ENCODE measurements at regions not wholly inside any gene's neighbourhood (a gene's known extent, or its start where the extent isn't known, plus 50 kb on each side); places are given as distances from the start of the nearest gene placed in this dataset.

- TF ChIP-seq CTCF (IDR thresholded peaks at IDR 0.05) = no peak
- no peak overlapping the region for H3K27ac ChIP-seq
- H3K9me3 ChIP-seq = no peaks in the 10 kb centered on the region
- H3K4me3 ChIP-seq = no peak overlapping the region
- no peaks in the 10 kb centered on the region for H3K27me3 ChIP-seq (replicated peaks; ENCODE audit: insufficient read depth)
- no peaks in the 10 kb centered on the region for H3K4me1 ChIP-seq (ENCODE audit: control insufficient read depth in 1 of 2, low read depth in 2 of 2)
- DNase-seq (ENCODE audit: low spot score) (no peak), ATAC-seq (ENCODE audit: insufficient number of reproducible peaks, low FRiP score, low read depth) (no peak)
- H3K36me3 ChIP-seq = no peaks in the 10 kb centered on the region
Observed at GRCh38 chr15:37586976-37587375, 347.5 kb upstream of the TMCO5A start.

- H3K36me3 ChIP-seq = no peaks in the 10 kb centered on the region
- no peak for TF ChIP-seq CTCF (IDR thresholded peaks at IDR 0.05)
Observed at GRCh38 chr15:37594417-37594816, 340.0 kb upstream of the TMCO5A start.

GRCh38 chr15:37595426-37595970, 338.9 kb upstream of the TMCO5A start:
- Histone ChIP-seq H3K4me3 (no peak overlapping the region), H3K27me3 (replicated peaks; ENCODE audit: insufficient read depth) (no peaks in the 10 kb centered on the region), H3K36me3 (no peaks in the 10 kb centered on the region), H3K27ac (no peak overlapping the region), H3K4me1 (ENCODE audit: control insufficient read depth in 1 of 2, low read depth in 2 of 2) (no peaks in the 10 kb centered on the region), H3K9me3 (no peaks in the 10 kb centered on the region)
- no peak for TF ChIP-seq CTCF (IDR thresholded peaks at IDR 0.05)
- ATAC-seq (ENCODE audit: insufficient number of reproducible peaks, low FRiP score, low read depth) (no peak), DNase-seq (ENCODE audit: low spot score) (no peak)

More at GRCh38 chr15:37594417-37594816, 340.0 kb upstream of the TMCO5A start:
- Histone ChIP-seq H3K9me3 (no peaks in the 10 kb centered on the region), H3K27ac (no peak overlapping the region), H3K27me3 (replicated peaks; ENCODE audit: insufficient read depth) (no peaks in the 10 kb centered on the region), H3K4me3 (no peak overlapping the region), H3K4me1 (ENCODE audit: control insufficient read depth in 1 of 2, low read depth in 2 of 2) (no peaks in the 10 kb centered on the region)
- DNase-seq (ENCODE audit: low spot score) (no peak), ATAC-seq (ENCODE audit: insufficient number of reproducible peaks, low FRiP score, low read depth) (no peak)

GRCh38 chr15:37599156-37599555, 335.3 kb upstream of the TMCO5A start:
- no peak for ATAC-seq (ENCODE audit: insufficient number of reproducible peaks, low FRiP score, low read depth)
- H3K27me3 ChIP-seq (replicated peaks; ENCODE audit: insufficient read depth) = no peaks in the 10 kb centered on the region
- H3K4me3 ChIP-seq = no peak overlapping the region
- no peak overlapping the region for H3K27ac ChIP-seq
- H3K36me3 ChIP-seq = no peaks in the 10 kb centered on the region
- no peak for DNase-seq (ENCODE audit: low spot score)
- TF ChIP-seq CTCF (IDR thresholded peaks at IDR 0.05) = no peak
- no peaks in the 10 kb centered on the region for H3K9me3 ChIP-seq
- H3K4me1 ChIP-seq (ENCODE audit: control insufficient read depth in 1 of 2, low read depth in 2 of 2) = no peaks in the 10 kb centered on the region

- ATAC-seq (ENCODE audit: insufficient number of reproducible peaks, low FRiP score, low read depth) = no peak
- no peak for TF ChIP-seq CTCF (IDR thresholded peaks at IDR 0.05)
- DNase-seq (ENCODE audit: low spot score) = no peak
- H3K4me1 ChIP-seq (ENCODE audit: control insufficient read depth in 1 of 2, low read depth in 2 of 2) = no peaks in the 10 kb centered on the region
- no peak overlapping the region for H3K4me3 ChIP-seq
- H3K9me3 ChIP-seq = no peaks in the 10 kb centered on the region
- no peaks in the 10 kb centered on the region for H3K36me3 ChIP-seq
- H3K27me3 ChIP-seq (replicated peaks; ENCODE audit: insufficient read depth) = no peaks in the 10 kb centered on the region
- no peak overlapping the region for H3K27ac ChIP-seq
Observed at GRCh38 chr15:37616215-37616614, 318.2 kb upstream of the TMCO5A start.
